ENCODE measurements at regions not wholly inside any gene's neighbourhood (a gene's known extent, or its start where the extent isn't known, plus 50 kb on each side); places are given as distances from the start of the nearest gene placed in this dataset.

GRCh38 chr21:38913120-38913892, 107.6 kb downstream of the ETS2 start (continued):
- TF ChIP-seq ZBTB26 (tag by site-specific recombination; optimal IDR thresholded peaks at IDR 0.05) (no peak), WT1 (tag by site-specific recombination; IDR thresholded peaks at IDR 0.05) (peak; percentile 26; the same call in 1 of the 2 replicates), YY1 (tag by site-specific recombination; IDR thresholded peaks at IDR 0.05) (no peak), ZNF302 (tag by site-specific recombination; IDR thresholded peaks at IDR 0.05; ENCODE audit: low read depth) (no peak), ZNF121 (tag by site-specific recombination; IDR thresholded peaks at IDR 0.05) (no peak), HOXD13 (CRISPR knock-in tag; IDR thresholded peaks at IDR 0.05; ENCODE audit: borderline replicate concordance) (no peak), ZNF585B (tag by site-specific recombination; IDR thresholded peaks at IDR 0.05) (no peak), REPIN1 (tag by site-specific recombination; IDR thresholded peaks at IDR 0.05; ENCODE audit: low read depth) (no peak), ZNF112 (tag by site-specific recombination; IDR thresholded peaks at IDR 0.05) (no peak), KLF8 (tag by site-specific recombination; IDR thresholded peaks at IDR 0.05) (peak; percentile 67), ZNF660 (tag by site-specific recombination; IDR thresholded peaks at IDR 0.05) (no peak), ZNF433 (tag by site-specific recombination; IDR thresholded peaks at IDR 0.05; ENCODE audit: low read depth) (no peak), ZNF114 (tag by site-specific recombination; IDR thresholded peaks at IDR 0.05) (no peak), INSM2 (tag by site-specific recombination; IDR thresholded peaks at IDR 0.05) (no peak), ZNF621 (tag by site-specific recombination; IDR thresholded peaks at IDR 0.05) (no peak), ZNF580 (tag by site-specific recombination; IDR thresholded peaks at IDR 0.05) (no peak), ZBTB49 (tag by site-specific recombination; IDR thresholded peaks at IDR 0.05; ENCODE audit: low read depth) (no peak), ZNF596 (tag by site-specific recombination; IDR thresholded peaks at IDR 0.05) (no peak), ZBTB20 (tag by site-specific recombination; IDR thresholded peaks at IDR 0.05) (0 out of 2 replicates have a peak, but pooled peaks have one; percentile 31), ZSCAN5A (tag by site-specific recombination; IDR thresholded peaks at IDR 0.05) (peak; percentile 80), SALL2 (tag by site-specific recombination; IDR thresholded peaks at IDR 0.05; ENCODE audit: borderline replicate concordance) (peak; percentile 88), ZNF10 (tag by site-specific recombination; IDR thresholded peaks at IDR 0.05) (no peak), ZNF146 (tag by site-specific recombination; IDR thresholded peaks at IDR 0.05) (no peak), ZNF354C (tag by site-specific recombination; IDR thresholded peaks at IDR 0.05; ENCODE audit: borderline replicate concordance, low read depth) (no peak), ZNF157 (tag by site-specific recombination; IDR thresholded peaks at IDR 0.05) (no peak), ATF2 (tag by site-specific recombination; IDR thresholded peaks at IDR 0.05; ENCODE audit: low read depth) (no peak), ELK4 (IDR thresholded peaks at IDR 0.05; ENCODE audit: borderline replicate concordance, low read depth, low read length) (no peak), MYNN (tag by site-specific recombination; IDR thresholded peaks at IDR 0.05; ENCODE audit: borderline replicate concordance) (no peak), ZNF629 (tag by site-specific recombination; IDR thresholded peaks at IDR 0.05) (no peak), ZIC2 (tag by site-specific recombination; IDR thresholded peaks at IDR 0.05) (peak; percentile 46; the same call in 1 of the 2 replicates)
